Neural cell (in vitro differentiated cells): ENCODE measurements at regions not wholly inside any gene's neighbourhood (a gene's known extent, or its start where the extent isn't known, plus 50 kb on each side); places are given as distances from the start of the nearest gene placed in this dataset.

Experiments
- H2AFZ ChIP-seq: fragments of 200-600, 300-800 bp; sonication (generic), shearing (Covaris generic); 2 replicates; pipeline ENCODE4 v1.6.0; 2014; ENCODE audit warnings: low read depth, mild to moderate bottlenecking, antibody characterized with exemption, low read length, moderate library complexity
- H3F3A ChIP-seq: fragments of 200-600 bp; shearing (Covaris generic); 2 replicates; pipeline ENCODE4 v1.6.1; 2016; ENCODE audit warnings: mild to moderate bottlenecking, moderate library complexity, mixed read lengths, antibody characterized with exemption, low read length; ENCODE audit not compliant: insufficient read depth, poor library complexity, severe bottlenecking
- H3K27ac ChIP-seq: fragments of 200-600, 300-800 bp; sonication (generic), shearing (Covaris generic); 2 replicates; pipeline ENCODE4 v1.5.1; 2014; ENCODE audit warnings: mild to moderate bottlenecking, low read length, moderate library complexity
- H3K27me3 ChIP-seq: fragments of 300-800, 200-600 bp; sonication (generic), shearing (Covaris generic); 2 replicates; pipeline ENCODE4 v1.6.0; 2014; ENCODE audit warnings: mild to moderate bottlenecking, low read depth, low read length, moderate library complexity; ENCODE audit not compliant: insufficient read depth
- H3K36me3 ChIP-seq: fragments of 300-800, 200-600 bp; sonication (generic), shearing (Covaris generic); 2 replicates; pipeline ENCODE4 v1.5.1; 2014; ENCODE audit warnings: mild to moderate bottlenecking, antibody characterized with exemption, low read length, moderate library complexity; ENCODE audit not compliant: insufficient read depth
- H3K4me2 ChIP-seq: fragments of 300-800, 200-600 bp; sonication (generic), shearing (Covaris generic); 2 replicates; pipeline ENCODE4 v1.6.0; 2014; ENCODE audit warnings: mild to moderate bottlenecking, low read length
- H3K4me3 ChIP-seq: fragments of 300-800, 200-600 bp; sonication (generic), shearing (Covaris generic); 2 replicates; pipeline ENCODE4 v1.5.1; 2014; ENCODE audit warnings: mild to moderate bottlenecking, low read length, moderate library complexity
- H3K79me2 ChIP-seq: fragments of 200-600 bp; shearing (Covaris generic); replicated peaks from 2 replicates; pipeline ENCODE4 v1.6.0; 2014; ENCODE audit warnings: mild to moderate bottlenecking, low read length, moderate library complexity; ENCODE audit not compliant: insufficient read depth
- H3K9ac ChIP-seq: fragments of 300-800, 200-600 bp; sonication (generic), shearing (Covaris generic); 2 replicates; pipeline ENCODE4 v1.6.1; 2016; ENCODE audit warnings: mild to moderate bottlenecking, low read length, mixed read lengths
- H3K9me2 ChIP-seq: fragments of 200-600 bp; shearing (Covaris generic); 2 replicates; pipeline ENCODE4 v1.6.1; 2016; ENCODE audit warnings: mild to moderate bottlenecking, low read length, mixed read lengths; ENCODE audit not compliant: insufficient read depth
- H3K9me3 ChIP-seq: fragments of 200-600, 300-800 bp; sonication (generic), shearing (Covaris generic); 2 replicates; pipeline ENCODE4 v1.6.1; 2016; ENCODE audit warnings: mild to moderate bottlenecking, mixed run types, low read length, moderate library complexity, mixed read lengths
- H4K20me1 ChIP-seq: fragments of 200-600 bp; shearing (Covaris generic); 2 replicates; pipeline ENCODE4 v1.6.1; 2016; ENCODE audit warnings: mild to moderate bottlenecking, mixed run types; ENCODE audit not compliant: insufficient read depth
- CTCF ChIP-seq: fragments of 450-650 bp; IDR thresholded peaks from 2 replicates; pipeline ENCODE4 v1.5.1; 2014; ENCODE audit warnings: antibody characterized with exemption, mild to moderate bottlenecking, moderate library complexity; ENCODE audit not compliant: poor library complexity, severe bottlenecking
- EP300 ChIP-seq: fragments of 450-650 bp; conservative IDR thresholded peaks from 2 replicates; pipeline ENCODE4 v1.6.1; 2014; ENCODE audit warnings: antibody characterized with exemption, mild to moderate bottlenecking, moderate library complexity; ENCODE audit not compliant: poor library complexity, severe bottlenecking
- EZH2 ChIP-seq: fragments of 200-600, 300-800 bp; shearing (Covaris generic), sonication (generic); IDR thresholded peaks from 2 replicates; pipeline ENCODE4 v1.6.1; 2014; ENCODE audit warnings: antibody characterized with exemption, low read length, borderline replicate concordance, mild to moderate bottlenecking; ENCODE audit not compliant: insufficient read depth, poor library complexity, severe bottlenecking
- MXI1 ChIP-seq: fragments of 450-650 bp; conservative IDR thresholded peaks from 2 replicates; pipeline ENCODE4 v1.6.1; 2014; ENCODE audit warnings: antibody characterized with exemption, mild to moderate bottlenecking; ENCODE audit not compliant: poor library complexity, severe bottlenecking
- POLR2AphosphoS5 ChIP-seq: IDR thresholded peaks from 2 replicates; pipeline ENCODE4 v1.6.1; 2012
- RAD21 ChIP-seq: fragments of 450-650 bp; conservative IDR thresholded peaks from 2 replicates; pipeline ENCODE4 v1.6.1; 2014; ENCODE audit warnings: antibody characterized with exemption, mild to moderate bottlenecking, moderate library complexity
- REST ChIP-seq: IDR thresholded peaks from 2 replicates; pipeline ENCODE4 v1.6.1; 2012; ENCODE audit warnings: borderline replicate concordance
- SMC3 ChIP-seq: fragments of 450-650 bp; conservative IDR thresholded peaks from 2 replicates; pipeline ENCODE4 v1.6.1; 2014; ENCODE audit warnings: antibody characterized with exemption, mild to moderate bottlenecking, moderate library complexity; ENCODE audit not compliant: poor library complexity
- TAF1 ChIP-seq: IDR thresholded peaks from 2 replicates; pipeline ENCODE4 v1.6.1; 2012; ENCODE audit warnings: low read depth

GRCh38 chr13:75936791-75937190 is 300.7 kb downstream of the LMO7 start:
- Histone ChIP-seq H3K9me3 (no peaks in the 10 kb centered on the region), H3K9me2 (no peaks in the 10 kb centered on the region), H3K4me2 (no peak overlapping the region), H3F3A (no peaks in the 10 kb centered on the region), H3K27me3 (no peaks in the 10 kb centered on the region), H3K79me2 (no peaks in the 10 kb centered on the region), H4K20me1 (no peaks in the 10 kb centered on the region), H3K9ac (no peak overlapping the region), H3K27ac (no peak overlapping the region), H2AFZ (no peak overlapping the region), H3K4me3 (no peak overlapping the region), H3K36me3 (no peaks in the 10 kb centered on the region)
- TF ChIP-seq TAF1 (no peak), EZH2 (no peak), RAD21 (no peak), POLR2AphosphoS5 (no peak), SMC3 (no peak), EP300 (no peak), REST (no peak), MXI1 (no peak), CTCF (no peak)

- Histone ChIP-seq H3K4me3 (no peak overlapping the region), H3K9me2 (no peaks in the 10 kb centered on the region), H3K27me3 (no peaks in the 10 kb centered on the region), H3F3A (no peaks in the 10 kb centered on the region), H3K36me3 (no peaks in the 10 kb centered on the region), H3K9ac (no peak overlapping the region), H3K27ac (no peak overlapping the region), H2AFZ (no peak overlapping the region), H3K4me2 (no peak overlapping the region), H3K9me3 (no peaks in the 10 kb centered on the region), H4K20me1 (no peaks in the 10 kb centered on the region), H3K79me2 (no peaks in the 10 kb centered on the region)
- TF ChIP-seq POLR2AphosphoS5 (no peak), EP300 (no peak), SMC3 (no peak), CTCF (no peak), MXI1 (no peak), TAF1 (no peak)
Observed at GRCh38 chr13:75935805-75936204, 299.7 kb downstream of the LMO7 start.
